GM12801 (cell line): ENCODE measurements at regions not wholly inside any gene's neighbourhood (a gene's known extent, or its start where the extent isn't known, plus 50 kb on each side); places are given as distances from the start of the nearest gene placed in this dataset.

Source experiments
- TF ChIP-seq, protein P1 (sequence below): IDR thresholded peaks from one replicate; pipeline ENCODE4 v1.5.1; 2011; ENCODE audit warnings: control low read depth; ENCODE audit not compliant: insufficient read length; ENCODE audit errors: extremely low read depth

DNA sequence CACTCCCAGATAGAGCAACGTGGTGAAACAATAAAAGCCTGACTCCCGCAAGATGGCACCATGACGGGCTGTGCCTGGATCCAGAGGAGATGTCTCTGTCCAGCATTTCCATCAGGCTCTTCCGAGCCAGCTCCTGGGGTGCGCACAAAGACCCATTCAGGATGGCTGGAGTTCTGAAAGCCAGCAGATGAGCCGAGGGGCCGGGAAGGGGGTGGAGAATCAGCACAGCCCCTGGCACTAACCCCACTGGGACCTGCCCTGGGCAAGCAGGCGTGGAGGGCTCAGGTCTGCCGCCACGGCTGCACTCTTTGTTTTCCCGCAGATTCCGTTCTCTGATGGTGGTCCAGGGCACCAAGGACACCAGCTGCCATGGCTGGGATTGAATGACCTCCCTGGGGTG is 97.2 kb upstream of the BLID start:
- TF ChIP-seq, protein P1, sequence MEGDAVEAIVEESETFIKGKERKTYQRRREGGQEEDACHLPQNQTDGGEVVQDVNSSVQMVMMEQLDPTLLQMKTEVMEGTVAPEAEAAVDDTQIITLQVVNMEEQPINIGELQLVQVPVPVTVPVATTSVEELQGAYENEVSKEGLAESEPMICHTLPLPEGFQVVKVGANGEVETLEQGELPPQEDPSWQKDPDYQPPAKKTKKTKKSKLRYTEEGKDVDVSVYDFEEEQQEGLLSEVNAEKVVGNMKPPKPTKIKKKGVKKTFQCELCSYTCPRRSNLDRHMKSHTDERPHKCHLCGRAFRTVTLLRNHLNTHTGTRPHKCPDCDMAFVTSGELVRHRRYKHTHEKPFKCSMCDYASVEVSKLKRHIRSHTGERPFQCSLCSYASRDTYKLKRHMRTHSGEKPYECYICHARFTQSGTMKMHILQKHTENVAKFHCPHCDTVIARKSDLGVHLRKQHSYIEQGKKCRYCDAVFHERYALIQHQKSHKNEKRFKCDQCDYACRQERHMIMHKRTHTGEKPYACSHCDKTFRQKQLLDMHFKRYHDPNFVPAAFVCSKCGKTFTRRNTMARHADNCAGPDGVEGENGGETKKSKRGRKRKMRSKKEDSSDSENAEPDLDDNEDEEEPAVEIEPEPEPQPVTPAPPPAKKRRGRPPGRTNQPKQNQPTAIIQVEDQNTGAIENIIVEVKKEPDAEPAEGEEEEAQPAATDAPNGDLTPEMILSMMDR, result no peak

DNA sequence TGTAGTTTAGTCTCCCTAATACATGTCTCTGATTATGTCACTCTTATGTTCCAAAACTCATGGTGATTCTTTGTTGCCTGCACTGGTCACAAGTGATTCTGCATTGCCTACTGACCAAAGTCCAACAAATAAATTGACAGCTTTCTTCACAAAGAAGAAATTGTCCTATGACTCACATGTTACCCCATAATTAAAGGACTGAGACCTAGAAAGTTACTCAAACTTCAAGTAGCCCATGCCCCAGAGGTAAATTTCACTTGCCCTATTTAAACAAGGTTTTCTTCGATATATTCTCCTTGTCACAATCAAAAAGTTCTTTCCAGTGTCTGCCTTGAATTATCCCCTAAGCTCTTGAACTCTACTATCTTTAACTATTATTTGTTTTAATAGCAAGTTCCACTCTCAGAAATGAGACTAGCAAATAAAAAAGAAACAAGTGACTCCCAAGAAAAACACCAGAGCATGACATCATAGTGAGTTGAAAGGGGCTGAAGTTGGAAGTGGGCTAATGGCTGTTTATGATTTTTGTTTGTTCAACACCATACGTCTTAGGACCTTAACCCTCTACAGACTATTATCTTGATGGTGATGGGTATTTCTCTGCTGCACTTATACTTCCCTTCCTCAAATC is 94.5 kb upstream of the BLID start:
- TF ChIP-seq, protein P1, result no peak

DNA sequence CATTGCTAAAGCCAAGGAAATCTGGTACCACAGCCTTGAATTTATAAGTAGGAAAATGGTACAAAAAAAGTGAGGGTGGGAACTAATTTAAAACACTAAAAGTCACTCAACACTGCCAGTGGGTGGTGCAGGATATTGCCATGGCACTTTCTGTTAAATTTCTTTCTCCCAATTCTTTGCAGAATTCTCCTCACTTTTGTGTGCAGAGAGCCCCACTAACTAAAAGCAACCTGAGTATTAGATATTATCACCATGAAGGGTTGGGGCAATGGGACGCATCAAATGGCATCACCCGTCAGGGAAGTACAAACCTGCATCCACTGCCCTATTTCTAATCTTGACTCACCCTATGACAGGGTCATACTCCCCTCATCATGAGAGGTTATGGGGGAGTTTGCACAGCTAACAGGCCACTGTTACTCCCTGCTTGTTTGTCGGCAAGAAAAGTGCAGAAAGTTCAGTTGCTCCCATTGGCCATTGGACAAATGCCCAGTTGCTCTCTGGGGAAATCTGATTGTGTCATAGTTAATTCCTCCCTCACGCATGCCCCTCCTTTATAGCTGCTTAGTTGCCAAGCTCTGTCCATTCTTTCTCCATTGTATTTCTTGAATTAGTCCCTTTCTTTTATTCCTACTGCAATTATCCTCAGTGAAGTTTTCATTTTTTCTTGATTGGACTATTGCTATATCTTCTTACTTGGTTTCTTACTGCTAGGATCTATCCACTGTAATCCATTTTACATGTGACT is 93.8 kb upstream of the BLID start:
- TF ChIP-seq, protein P1, result no peak

DNA sequence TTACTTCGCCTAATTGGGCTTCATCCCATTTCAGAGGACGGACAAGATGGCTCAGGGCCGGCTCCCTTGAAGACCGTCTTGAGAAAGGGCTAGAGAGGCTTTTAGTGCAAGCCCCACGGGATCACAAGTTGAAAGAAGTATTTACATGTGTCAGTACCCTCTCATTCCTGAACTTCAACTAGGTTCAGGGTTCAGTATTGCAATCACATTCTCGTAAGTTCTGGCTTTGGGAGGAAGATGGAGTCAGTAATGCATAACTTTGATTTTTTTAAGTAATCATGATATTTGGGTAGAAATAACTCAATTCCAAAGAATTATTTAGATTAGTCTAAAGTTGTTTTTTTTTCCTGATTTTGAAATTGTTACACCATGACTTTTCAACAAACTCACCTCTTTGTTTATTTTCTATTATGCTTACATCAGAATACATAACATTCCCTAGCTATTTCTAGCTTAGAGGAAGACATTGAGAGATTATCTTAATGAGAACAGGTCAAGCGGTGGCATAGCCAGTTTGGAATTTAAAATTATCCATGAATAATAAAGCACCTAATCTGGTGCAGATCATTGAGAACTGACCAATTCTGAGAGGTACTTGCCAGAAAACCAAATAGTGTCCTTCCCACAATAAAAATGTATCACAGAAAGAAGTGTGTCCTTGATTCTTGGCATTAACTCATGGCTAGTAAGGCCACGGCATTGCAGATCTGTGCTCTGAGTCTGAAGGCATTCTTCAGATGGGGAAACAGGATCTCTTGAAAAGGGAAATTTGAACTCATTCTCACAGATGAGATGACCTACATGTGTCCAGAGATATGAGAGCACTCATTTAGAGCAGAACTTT is 92.1 kb upstream of the BLID start:
- TF ChIP-seq, protein P1, result no peak

DNA sequence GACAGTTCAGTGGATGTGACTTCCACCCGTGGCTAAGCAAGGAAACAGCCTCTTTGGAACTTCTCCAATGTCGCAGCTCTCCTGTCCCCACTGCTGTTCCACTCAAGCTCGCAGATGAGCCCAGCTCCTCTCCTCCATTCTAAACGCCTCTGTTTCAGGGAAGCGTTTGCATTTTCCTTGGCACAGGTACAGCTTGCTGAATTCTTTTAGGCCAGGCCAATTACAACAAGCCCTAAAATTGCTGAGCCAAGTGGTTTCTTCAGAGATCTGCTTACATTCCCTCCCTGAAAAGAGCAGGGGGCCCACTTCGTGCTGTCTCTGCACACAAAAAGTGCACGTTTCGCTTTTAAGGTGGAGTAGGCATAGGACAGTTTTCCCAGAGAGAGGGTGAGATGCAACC is 91.5 kb upstream of the BLID start:
- TF ChIP-seq, protein P1, result no peak

DNA sequence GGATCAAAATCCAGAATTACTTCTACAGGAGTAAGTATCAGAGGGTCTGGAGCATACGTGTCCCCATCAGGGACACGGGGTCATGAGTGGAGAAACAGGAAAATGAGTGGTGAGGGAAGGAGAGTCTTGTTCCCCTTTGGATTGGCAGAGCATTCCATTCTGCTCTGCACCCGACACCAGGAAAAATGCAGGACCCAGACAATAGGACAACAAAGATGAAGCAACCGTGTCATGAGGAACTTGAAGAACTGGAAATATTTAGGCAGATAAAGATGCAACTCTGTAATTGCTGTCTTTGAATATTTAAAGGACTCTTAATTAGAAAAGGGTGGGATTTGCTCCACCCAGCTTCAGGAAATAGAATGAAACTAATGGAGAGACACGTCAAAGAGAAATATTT is 89.0 kb upstream of the BLID start:
- TF ChIP-seq, protein P1, result no peak

DNA sequence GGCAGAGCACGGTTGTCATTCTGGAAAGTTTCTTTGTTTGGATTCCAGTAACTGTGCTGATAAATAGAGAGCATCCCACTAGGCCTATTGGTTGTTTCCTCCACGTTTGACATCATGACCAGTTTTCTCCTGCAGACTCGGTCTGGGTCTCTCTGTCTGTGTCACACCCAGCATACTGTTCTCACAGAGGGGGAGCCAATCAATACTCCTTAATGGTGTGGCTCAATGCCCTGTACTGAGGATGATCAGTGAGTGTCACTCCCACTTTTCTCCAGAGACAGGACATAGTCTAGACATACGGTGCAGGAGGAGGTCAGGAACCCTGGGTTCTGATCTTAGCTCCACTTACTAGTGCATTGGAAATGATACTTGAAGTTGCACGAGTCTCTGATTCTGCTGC is 88.2 kb upstream of the BLID start:
- TF ChIP-seq, protein P1, result no peak
